GM21529 (cell line): ENCODE measurements at regions not wholly inside any gene's neighbourhood (a gene's known extent, or its start where the extent isn't known, plus 50 kb on each side); places are given as distances from the start of the nearest gene placed in this dataset.

Source experiments
- ATAC-seq: cut with Tn5 transposase; IDR thresholded peaks from one replicate; pipeline ENCODE4 v1.9.1; 2021; ENCODE audit not compliant: unreplicated experiment

- ATAC-seq, result no peak
Measured at GRCh38 chr9:8262625-8263622, 463.3 kb upstream of the DMAC1 start.

DNA sequence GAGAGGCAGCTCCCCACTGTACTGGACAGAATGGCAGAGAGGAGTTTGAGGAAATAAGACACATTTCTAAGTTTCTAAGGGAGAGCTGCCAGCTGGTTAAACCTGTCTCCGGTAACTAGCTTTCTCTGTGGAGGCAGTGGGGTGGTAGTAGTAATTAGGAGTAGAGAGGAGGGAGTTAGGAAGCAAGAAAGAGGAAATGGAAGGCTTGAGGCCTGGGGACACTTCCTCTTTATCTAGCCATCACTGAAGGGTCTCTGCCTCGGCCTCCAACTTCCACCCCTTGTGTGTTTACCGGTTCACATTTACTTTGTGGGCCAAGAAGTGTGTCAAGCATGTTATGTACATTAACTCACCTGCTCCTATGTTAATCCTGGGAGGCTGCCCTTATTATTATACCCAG is 462.2 kb upstream of the DMAC1 start:
- ATAC-seq, result no peak

DNA sequence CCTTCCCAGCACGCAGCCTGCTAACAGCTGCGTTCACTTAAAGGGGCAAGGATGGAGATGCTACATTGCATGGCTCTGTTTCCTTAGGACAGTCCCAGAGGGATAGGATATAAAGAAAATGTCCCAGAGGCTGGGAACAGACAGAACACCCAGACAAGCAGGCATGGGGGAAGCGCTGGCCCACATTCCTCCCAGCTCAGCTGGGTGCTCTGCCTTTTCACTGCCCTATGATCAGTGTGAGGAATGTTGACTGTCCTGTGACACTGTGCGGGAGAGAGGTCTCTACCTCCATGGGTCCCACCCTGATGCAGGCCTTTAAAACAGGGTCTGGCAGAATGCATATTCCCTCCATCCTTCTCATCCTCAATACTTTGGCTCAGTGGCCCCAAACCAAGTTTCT is 459.4 kb upstream of the DMAC1 start:
- no peak for ATAC-seq

GRCh38 chr9:8256880-8257279 is 457.3 kb upstream of the DMAC1 start:
- ATAC-seq, result no peak

DNA sequence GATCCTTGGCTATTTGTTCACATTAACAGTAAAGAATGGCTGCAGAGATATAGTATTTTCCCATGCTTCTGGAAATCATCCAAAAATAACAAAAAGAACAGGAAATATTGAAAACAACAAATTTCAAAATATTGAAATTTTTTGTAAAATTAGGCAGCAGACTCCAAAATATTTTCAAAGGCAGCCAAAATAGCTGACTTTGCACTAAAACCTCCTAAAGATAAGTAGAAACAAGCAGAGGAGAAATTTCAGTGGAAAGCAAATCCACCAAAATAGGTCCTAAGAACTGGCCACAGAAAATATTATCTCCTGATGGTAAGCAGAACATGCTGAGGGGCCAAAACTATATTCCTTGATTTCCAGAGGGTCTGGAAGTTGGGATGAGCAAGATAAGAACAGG is 456.3 kb upstream of the DMAC1 start:
- ATAC-seq, result no peak

DNA sequence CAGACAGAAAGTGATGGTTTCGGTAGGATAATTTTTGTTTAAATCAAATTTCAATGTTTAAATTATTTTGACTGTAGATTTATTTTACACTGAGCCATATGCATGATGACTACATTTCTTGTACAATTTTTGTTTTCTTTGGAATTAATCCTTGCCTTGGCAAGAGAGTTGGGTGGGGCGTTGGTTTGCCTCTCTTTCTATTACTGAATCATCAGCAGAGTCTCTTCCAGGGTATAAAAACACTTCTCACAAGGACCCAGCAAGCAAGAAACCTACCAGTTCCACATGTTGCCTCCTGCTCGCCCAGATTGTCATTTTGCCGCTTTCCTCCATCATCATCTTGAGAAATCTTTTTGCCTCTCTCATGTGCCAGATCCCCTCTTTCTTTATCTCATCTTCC is 455.0 kb upstream of the DMAC1 start:
- no peak for ATAC-seq

DNA sequence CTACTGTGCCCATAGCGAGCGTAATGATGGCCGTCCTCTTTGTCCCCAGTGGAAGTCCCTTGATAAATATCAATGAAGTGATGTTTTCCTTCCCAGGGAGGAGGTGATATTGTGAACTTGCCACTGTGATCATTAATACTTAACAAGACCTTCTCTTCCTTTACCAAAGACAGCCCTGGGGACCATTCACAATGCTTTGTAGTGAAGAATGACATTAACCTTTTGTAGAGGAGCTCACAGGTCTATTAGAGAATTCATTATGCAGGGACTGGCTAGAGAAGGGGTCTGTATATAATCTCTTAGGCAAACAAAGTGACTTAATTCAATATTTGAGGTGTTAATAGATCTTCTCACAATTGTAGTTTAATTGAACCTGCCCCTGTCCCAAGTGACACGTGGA is 452.9 kb upstream of the DMAC1 start:
- ATAC-seq, result no peak

DNA sequence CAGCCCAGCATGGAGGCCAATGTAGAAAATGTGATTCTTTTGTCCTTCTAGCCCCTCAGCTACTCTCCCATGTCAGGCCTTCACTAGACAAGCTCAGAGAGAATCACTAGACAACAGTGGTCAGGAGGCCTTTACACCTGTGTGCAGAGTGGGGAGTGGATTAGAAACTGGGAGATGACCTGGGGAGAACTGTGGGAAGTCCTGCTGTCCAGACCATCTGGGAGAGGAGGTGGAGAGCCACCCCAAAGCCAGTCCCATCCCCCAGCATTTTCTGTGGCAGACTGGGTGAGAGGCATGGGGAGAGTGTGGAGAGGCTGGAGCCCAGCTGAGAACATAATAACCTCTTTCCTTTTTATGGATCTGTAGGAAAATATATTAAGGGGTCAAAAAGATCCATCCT is 452.0 kb upstream of the DMAC1 start:
- ATAC-seq, result no peak

GRCh38 chr9:8244505-8245092 is 445.0 kb upstream of the DMAC1 start:
- ATAC-seq, result no peak

- no peak for ATAC-seq
Measured at GRCh38 chr9:8241201-8241600, 441.6 kb upstream of the DMAC1 start.

DNA sequence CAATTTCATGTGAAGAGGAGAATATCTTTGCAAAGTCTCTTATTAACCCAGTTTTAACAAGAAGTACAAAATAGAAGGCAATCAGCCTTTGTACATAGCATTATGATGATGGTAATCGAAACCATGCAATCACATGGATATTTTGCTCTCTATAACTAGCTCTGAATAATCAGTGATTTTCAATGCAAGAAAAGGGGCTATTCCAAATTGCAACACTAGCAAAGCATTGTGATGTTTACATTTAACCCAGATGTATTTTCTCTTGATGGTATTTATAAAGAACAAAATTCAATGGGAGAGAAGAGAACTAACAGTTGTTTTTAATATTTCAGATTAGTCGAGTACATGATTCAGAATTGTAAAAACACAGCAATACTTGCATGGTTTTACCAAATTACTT is 437.5 kb upstream of the DMAC1 start:
- no peak for ATAC-seq

DNA sequence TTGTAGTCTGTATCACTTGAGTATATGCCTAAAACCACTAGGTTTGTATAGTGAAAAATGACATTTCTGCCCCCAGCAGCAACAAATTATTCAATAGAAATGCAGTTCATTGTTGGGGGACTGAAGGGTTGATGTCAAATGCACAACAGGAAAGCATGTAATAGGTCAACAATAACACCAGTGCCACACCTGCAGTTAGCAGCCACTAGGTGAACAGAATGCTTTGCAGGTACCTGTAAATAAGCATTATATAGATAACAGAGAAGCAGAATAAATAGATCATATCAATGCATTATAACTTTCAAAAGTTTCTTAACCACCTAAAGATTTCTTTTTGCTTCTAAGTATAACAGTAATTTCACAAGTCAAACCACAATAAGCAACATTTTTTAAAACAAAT is 435.9 kb upstream of the DMAC1 start:
- ATAC-seq, result no peak

- ATAC-seq, result no peak
Measured at GRCh38 chr9:8234316-8234715, 434.7 kb upstream of the DMAC1 start.

- no peak for ATAC-seq
Measured at GRCh38 chr9:8232726-8233125, 433.1 kb upstream of the DMAC1 start.

- no peak for ATAC-seq
Measured at GRCh38 chr9:8229226-8229625, 429.6 kb upstream of the DMAC1 start.

DNA sequence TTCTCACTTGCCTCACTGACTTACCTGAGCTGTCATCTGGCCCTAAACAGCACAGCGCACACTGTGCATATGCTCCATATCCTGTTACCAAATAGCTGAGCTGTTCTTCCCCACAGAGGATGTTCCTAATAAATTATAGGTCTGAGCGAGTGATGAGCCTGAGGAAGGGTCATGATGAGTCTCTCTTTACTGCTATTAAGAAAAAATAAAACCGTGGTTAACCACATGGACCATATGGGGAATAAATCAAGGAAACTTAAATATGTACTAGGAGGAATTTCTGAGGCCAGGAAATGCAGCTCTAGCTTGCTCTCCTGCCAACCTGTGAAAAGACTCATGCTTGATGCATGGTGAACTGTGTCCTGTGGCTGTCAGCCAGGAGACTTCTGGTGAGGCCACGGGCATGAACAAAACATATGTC is 424.8 kb upstream of the DMAC1 start:
- no peak for ATAC-seq

DNA sequence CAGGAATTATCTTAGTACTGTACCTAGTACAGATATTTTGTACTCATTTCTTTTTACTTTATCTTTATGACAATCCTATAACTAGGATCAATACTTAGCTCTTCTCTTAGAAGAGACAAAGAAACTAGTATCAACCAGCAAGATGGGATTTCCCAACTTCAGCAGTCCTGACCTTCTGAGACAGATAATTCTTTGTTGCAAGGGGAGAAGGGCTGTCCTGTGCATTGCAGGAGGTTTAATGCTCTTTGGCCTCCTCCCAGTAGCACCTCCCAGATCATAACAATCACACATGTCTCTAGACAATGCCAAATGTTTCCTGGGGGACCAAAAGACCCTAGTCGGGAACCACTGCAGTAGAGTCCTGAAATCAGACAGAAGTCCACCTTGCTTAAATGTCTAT is 424.3 kb upstream of the DMAC1 start:
- ATAC-seq, result no peak

DNA sequence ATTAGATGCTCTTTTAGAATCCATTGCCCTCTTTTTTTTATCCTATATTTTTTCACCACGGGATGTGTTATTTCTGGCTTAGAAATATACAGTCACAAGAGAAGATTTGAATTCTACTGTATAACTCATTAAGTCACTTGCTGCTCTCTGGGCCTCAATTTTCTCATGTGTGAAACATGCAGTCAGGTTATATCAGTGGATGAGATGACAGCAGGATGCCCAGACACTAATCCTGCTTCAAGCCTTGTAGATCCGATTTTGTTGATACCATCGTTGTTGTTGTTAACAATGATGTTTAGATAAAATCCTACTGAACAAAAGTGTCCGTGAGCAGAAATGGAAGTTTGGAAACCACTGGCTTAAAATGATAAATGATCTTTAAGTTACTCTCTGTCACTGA is 421.9 kb upstream of the DMAC1 start:
- no peak for ATAC-seq

- no peak for ATAC-seq
Measured at GRCh38 chr9:8208465-8208864, 408.9 kb upstream of the DMAC1 start.

DNA sequence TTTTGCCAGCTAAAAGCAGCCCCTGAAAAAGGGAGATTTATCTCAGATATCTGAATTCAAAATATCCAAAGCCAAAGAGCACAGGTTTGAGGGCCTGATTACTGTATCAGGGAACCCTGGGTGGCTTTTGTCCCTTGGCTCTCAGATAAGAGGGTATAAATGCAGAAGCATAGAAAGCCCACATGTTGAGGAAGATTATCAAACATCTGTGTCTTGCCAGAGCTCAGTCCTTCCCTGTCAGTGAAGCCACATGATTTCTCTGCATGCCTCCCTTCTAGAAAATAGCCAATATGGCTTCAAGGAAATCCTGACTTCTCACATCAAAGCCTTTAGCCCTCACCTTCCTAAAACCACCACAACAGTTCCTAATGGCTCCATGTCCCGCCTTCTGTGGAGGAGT is 408.0 kb upstream of the DMAC1 start:
- no peak for ATAC-seq

DNA sequence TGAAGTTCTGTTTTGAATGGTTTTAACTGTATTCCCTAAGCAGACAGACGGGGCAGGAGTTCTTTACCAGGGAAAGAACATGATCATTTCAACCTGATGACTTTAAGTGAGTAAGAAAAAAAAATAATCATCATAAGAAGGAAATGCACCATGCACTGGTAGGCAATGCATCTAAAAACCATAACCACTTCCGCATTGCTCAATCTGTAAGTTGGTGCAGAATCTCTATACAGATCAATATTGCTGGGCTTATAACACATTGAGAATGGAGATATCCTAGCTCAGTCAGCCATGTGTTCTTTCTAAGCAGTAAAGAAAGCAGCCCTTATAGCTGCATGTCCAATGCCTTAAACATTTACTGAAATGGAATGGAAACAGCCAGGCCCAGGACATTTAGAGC is 407.1 kb upstream of the DMAC1 start:
- ATAC-seq, result no peak

DNA sequence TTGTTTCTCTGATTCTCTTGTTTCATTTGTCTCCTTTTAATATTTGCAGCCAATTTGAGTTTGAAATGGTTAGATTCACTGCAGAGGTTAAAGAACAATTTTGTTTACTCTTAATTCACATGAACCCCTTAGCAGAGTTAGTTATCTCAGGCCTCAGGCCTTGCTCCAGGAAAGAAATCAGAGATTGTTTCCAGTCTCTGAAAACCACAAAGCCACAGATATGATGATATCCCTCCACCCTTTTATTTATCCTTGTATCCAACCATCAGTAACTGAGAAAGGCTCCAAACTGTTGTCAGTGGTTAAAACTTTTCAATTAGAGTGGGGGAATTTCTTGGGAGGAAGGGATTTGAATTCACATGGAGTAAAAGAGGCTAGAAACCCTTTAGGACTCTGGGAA is 406.0 kb upstream of the DMAC1 start:
- no peak for ATAC-seq

DNA sequence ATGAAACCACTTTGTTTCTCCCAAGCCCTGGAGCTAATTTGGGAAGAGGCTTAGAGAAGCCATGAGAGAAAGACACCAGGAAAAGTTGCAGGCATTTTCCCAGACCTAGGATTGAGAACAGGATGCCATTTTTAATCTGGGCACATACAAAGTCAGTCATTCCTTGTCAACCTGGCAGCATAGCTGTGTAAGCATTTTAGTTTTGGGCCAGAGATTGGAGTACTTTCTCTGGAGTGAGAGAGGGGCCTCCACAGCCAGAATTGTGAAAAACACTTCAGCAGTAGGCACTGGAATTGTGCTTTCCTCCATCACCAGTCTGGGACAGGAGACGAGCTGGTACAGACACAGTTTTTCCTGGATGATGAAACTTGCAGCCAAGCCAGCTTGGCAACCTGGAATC is 390.3 kb upstream of the DMAC1 start:
- ATAC-seq, result no peak
